HG02759 (cell line): ENCODE measurements at regions not wholly inside any gene's neighbourhood (a gene's known extent, or its start where the extent isn't known, plus 50 kb on each side); places are given as distances from the start of the nearest gene placed in this dataset.
A peak's percentile ranks its signal among the peaks of the same experiment; 100 is the strongest.

Experiments used
- ATAC-seq: cut with Tn5 transposase; IDR thresholded peaks from one replicate; pipeline ENCODE4 v1.9.1; 2021; ENCODE audit warnings: mild to moderate bottlenecking, moderate library complexity; ENCODE audit not compliant: unreplicated experiment

DNA sequence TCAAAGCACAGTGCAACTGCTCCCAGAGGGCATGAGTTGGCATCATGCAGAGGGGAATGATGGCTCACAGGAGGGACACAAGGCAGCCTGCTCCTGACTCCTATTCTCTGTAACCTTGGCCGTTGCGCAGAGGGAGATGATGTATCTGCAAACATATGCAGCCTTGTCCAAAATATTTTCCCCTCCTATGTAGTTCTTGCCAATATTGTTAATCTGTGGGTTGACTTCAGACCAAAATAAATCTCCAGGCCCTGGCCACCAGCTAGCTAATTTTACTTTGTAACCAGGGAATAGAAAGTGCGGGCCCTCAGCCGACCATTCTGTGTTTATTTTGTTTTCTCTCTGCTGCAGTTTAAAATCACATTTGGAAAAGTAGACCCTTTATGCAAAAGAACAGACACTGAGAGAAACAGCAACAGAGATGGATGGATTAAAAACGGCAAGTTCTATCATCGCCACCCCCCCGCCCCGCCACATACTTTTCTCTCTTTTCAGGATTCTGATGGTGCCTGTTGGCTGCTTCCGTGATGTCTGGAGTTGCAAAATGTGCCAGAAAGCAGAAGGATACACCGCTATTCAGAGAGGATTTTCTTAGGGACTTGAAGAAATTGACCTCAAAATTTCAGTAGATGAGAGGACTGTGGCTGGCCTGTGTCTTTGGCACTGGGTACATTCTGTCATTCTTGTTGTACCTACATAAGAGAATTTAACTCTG, 185.3 kb upstream of the BCOR start:
- ATAC-seq: no peak

DNA sequence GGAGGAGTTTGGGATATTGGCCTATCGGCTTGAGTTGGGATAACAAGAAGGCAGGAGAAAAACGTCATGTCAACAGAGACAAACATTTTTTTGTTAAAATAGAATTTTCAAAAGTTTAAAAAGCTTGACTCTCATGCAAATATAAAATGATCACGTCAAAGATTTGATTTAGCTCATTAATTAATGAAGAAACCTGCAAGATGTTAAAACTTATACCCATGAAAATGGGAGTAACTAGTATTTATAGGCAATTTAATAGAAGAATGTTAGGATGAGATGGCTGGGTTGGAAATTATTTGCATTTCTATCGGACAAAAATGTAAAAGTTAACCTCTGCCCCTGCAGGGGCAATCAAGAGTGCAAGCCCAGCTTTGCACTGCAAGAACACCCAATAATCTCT, 184.6 kb upstream of the BCOR start:
- ATAC-seq: no peak

DNA sequence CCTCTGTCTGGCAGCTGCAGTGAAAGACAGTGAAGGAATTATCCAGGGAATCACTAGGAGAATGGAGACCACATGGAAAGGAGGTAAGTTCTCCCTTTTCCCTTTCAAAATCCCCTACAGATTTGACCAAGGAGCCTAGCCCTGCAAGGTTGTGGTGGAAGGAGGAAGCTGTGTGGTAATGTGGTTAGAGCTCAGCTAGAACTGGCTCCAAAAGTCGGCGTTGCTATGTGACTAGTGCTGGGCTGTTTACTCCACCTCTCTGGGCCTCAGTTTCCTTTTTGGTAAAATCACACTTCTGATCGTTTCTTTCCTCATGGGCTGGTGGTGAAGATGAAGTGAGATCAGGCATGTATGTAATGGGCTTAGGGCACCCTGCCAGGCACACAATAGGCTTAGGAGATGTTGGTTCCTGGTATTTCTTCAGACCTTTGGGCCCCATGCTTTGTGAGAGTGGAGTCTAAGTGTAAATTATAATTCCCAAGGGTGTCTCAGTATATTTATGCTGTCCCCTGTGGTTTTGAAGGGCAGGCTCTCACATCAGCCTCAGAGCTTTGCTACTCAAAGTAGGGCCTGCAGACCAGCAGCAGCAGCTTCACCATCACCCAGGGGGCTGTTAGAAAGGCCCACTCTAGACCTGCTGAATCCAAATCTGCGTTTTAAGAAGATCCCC, 183.7 kb upstream of the BCOR start:
- no peak for ATAC-seq

DNA sequence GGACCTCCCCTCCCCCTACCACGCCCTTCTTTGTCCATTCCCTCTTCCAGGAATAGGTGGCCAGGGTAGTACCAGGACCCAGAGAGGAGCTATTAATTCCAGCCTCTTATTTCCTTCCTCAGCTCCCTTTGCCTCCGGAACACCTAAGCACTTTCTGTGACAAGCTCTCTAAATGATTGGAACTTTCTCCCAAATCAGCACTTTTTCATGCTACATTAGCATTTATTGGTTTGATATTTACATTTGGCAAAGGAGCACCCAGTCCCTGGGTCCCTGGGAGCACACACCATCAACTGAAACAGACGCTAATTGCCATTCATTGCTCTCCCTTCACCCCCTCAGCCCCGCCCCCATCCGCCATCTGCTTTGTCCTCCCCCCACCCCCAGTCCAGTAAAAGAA, 182.0 kb upstream of the BCOR start:
- ATAC-seq: no peak

DNA sequence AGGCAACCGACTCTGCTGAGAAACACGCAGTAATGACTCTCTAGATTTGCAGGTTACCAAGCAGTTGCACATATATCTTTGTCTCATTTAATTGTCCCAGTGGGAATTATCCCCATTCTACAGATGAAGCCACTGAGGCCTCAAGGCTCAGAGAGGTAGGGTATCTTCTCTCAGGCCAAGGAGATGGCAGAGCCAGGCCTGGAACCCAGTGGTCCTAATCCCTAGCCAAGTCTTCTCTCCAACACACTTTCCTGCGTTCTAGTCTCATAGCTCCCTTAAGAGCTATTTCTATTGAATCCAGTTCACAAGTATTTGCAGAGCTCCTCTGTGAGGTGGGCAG, 181.3 kb upstream of the BCOR start:
- ATAC-seq: no peak

DNA sequence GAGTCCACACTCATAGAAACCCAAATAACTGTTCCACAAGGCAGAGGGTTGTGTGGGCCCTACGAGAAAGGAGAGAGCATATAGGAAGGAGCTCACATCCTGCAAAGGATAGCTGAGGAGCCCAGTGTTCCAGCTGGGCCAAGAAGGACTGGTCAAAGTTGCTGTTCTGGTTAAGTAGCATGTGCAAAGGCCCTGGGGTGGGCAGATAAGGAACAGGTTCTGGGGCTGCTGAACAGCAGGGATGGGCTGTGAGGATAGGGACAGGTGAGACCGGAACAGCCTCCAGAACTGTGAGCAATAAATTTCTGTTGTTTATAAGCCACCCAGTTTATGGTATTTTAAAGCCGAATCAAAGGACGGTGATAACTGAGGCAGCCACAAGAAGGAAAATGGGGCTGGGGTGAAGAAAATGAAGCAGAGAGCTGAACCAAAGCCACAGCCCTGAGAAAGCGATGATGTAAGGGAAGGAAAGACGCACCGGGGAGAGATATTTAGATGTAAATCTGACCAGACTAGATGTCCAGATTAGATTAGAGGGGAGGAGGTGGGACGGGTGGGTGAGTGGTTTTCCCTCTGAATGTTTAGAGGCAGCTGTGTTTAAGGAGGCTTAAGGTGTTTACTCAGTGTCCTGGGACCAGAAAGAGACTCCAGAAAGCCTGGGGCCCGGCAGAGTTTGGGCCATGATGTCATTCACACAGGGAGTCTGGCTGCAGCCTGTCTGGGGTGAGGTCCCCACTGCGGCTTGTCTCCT, 180.8 kb upstream of the BCOR start:
- ATAC-seq: no peak

DNA sequence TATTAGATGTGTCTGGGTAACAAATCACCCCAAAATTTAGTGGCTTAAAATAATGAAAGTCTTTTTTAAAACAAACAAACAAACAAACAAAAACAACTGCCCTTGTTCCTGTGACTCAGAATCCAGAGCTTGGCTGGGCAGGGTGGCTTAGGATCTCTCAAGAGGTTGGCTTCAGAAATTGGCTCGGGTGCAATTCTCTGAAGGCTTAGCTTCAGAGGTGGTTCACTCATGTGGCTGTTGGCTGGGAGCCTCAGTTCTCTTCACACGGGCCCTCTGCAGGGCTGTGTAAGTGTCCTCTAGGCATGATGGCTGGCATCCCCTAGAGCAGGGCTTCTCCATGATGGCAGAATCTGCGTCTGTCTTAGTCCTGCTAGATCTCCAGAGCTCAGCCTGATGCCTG, 179.9 kb upstream of the BCOR start:
- ATAC-seq: no peak

DNA sequence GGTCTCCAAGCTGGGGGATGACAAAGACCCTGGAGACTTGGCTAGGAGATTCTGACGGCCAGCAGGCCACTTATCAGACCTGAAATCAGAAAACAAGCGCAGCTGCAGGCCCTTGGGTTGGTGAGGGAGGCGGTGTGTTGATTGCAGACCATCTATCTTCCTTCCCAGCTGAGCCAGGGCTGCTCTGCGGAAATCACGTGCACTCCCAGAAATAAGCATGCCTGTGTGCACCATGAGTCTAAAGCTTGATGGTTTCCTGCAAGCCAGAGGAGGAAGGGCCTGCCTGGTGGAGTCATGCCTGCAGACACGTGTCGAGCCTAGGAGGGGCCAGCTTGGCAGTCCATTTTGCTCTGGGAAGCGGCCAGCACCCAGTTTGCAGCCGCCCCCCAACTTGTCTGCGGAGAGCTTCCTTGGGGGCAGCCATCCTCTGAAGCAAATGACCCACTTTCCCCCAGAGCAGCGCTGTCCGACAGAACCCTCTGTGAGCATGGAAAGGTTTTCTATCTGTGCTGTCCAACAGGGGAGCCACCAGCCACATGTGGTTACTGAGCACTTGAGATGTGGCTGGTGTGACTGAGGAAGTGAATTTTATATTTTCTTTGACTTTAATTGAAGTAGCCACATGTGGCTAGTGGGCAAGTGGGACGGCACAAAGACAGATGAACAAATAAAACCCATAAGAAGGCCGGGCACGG, 175.7 kb upstream of the BCOR start:
- no peak for ATAC-seq

DNA sequence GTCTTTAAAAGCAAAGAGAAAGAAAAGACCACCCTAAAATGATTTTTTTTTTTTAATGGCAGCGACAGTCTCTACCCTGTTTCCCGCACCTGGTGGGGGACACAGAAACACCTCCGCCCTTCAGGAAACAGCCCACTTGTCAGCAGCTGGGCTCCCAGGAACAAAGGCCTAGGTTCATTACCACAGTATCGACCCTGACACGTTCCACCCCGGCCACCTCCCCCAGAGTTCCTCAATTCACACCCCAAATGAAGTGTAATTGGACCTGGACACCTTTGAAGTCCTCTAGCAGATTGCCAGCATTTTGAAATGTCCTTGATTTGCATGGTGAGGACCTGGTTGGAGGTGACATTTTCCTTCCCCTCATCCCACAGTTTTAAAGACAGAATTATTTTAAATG, 175.0 kb upstream of the BCOR start:
- no peak for ATAC-seq

DNA sequence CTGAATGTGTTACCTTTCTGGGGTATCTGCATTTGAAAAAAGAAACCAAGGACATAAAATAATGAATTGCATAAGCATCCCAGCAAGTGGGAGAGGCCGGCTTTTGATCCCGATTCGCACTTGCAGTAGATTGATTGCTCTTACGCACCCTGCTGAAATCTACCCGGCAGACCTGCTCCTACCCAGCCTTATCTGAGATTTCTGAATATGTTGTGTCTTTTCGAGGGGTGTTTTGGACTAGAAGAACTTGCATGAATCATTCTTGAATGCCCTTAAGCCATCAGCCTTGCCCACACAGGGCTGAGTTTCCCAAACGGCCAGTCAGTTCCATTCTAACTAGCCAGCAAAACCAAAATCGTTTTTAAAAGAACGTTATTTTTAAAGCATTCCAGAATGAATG, 174.4 kb upstream of the BCOR start:
- no peak for ATAC-seq

DNA sequence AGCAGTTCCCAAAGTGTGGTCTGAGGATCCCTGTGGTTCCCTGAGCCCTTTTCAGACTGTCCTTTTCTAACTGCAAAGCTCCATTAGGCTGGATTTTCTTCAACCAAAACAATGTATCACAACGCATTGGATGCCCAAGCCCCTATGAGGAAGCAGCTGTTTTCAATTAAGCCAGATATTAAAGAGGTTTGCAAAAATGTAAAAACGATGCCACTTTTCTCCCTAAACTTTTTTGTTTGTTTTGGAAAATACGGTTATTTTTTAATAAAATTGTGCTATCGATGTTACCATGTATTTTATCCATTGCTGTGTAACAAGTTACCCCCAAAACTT, 170.4 kb upstream of the BCOR start:
- ATAC-seq: no peak

DNA sequence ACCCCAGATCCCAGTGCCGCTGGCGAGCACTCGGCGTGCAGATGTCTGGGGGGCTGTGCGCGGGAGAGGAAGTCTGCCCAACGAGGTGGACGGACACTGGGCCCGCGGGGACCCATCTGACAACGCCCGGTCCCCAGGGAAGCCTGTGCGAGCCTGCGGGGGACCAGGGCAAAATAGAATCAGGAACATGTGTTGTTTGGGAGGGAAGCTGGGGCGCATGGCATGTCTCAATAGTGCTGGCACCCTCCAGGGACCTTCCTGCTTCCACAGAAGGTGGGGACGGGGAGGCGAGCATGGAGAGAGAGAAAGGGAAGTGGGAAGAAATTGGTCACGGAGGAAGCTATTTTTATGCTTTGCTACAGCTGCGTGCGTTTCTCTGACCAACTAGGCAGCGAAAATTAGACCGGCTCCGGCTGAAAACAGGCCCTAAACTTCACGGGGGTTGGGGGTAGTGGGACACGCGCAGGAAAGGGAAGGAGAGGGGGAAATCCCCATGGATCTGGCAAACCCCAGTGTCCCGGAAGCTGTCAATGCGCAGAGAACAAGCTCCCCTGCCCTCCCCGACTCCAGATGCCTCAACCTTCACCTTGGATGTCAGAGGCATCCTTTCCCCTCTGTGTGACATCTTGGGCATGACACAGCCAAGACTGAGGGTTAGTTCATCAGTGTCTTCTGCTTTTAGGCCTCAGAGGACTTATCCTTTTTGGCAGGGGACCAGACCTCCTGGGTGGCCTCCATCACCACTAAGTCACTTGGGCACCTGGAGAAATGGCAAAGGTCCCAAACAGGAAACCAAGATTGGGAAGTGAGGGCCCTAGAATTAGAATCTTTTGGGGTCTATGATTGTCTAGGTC, 169.8 kb upstream of the BCOR start:
- peak; percentile 33 for ATAC-seq

DNA sequence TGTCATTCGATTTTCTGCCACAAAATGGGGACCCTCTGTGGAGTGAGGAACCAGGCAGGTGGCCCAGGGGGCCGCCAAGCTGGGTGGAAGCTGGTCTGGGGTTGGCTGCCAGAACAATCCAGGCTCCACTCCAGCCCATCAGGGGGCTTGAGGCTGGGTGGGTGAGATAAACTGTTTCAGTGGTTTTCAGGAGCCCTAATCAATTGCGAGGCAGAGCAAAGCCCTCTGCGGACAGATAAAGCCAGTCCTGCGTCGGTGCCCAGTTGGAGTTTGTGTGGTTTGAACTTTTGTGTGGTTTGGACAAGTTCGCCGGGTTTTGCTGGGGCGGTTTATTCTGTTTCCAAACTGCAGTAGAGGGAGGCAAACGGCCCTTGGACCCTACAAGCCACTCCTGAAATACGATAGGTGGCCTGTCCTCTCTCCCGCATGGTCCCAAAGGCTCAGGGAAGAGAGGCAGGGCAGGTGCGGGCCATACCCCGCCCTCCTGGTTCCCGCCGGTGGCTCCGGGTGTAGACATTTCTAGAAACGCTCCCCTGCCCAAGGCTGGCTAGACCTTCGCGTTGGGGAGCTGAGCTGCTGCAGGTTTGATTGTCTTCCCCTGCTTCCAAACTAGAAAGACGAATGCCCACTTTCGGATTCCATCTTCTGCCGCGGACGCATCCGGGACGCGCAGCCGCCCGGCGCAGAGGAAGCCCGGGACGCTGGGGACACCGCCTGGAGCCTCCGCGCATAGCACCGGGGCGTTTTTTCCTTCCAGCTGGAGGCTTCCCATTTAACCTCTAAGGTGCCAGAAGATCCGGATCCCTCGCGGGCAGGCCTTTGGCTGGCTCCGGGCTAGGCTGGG, 169.0 kb upstream of the BCOR start:
- ATAC-seq: peak; percentile 58

DNA sequence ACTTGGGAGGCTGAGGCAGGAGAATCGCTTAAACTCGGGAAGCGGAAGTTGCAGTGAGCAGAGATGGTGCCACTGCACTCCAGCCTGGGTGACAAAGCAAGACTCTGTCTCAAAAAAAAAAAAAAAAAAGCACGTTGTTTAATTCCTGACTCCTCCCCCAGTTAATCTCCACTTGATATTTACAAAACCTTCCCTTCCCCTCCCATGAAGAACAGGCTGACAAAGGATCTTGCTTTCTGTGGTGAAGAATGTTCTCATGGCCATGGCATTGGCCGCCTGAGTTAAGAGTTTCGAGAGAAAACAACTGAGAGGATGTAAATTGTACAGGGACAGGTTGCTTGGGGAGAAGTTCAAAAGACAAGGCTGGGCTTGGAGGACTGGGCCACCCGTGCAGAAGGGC, 168.2 kb upstream of the BCOR start:
- ATAC-seq: no peak

DNA sequence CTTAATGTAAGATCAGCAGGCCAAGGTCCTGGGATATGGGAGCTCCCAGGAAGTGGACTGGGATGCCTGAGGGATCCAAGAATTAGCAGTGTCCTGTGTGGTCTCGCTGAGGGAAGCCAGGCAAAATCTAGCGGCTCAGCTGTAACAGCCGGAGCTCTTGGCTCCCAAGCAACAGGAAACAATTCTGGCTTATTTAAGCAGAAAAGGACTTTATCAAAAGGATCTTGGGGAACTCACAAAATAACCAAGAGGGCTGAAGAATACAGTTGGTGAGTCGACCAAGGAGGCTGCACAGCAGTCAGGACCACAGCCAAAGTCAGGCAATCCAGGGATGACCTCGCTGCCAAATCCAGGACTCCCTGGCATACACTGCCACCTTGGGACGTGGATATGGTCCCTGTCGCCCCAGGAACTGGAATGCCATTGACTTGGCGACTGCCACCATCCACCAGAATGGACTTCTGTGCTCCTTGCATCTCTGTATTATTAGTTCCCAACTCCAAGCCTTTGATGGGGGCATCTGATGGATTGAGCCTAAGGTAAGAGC, 165.3 kb upstream of the BCOR start:
- ATAC-seq: no peak

DNA sequence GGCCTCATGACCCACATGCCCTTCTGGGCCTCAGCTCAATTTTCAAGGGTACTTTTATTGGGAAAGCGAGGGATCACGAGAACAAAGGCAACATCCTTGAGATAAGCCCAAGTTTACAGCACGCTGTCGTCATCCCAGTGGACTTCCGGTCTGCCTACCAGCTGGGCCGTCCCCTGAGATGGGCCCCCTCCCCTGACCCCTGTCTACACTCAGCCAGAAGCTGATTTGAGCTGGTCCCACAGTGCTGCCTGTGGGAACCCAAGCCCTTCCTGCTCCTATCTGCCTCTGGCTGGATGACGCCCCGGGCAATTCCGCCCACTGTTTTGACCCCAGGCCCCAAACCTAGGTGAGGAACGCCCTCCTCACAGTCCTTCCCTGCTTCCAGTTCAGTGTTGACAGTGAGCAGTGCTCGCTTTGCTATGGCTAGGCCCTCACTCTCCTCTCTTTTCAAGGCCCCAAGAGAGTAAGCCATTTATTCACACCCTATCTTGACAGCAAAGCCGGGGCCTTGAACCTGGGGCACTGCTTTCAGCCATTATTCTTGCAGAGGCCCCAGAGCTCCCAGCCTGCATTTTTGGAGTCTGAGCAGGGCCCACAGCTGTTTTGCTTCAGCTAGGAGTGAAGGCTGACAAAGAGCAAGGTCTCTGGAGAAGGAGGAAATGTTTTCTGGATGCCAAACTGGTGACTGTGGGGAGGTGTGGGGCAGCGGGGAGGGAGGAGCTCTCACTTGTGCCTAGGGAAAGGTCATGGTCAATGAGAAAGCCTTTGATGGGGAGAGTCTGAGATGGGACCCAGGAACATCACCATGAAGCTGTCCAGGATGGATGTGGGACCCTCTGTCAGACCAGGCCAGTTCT, 164.6 kb upstream of the BCOR start:
- ATAC-seq: no peak

DNA sequence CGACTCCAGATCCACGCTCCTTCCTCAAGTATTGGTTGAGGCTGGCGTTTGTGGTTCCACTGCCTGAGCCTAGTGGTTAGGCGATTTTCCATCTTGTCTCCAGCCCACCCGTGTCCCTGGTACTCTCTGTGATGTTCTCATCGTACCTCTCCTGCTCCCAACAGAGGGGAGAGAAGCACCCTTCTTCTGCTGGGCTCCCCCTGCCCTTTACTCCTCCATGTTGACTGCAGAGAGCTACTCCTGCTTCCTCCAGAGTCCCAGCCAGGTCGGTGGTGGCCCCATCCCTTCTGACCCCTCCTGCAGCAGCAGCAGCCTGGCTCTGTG, 164.0 kb upstream of the BCOR start:
- ATAC-seq: no peak

DNA sequence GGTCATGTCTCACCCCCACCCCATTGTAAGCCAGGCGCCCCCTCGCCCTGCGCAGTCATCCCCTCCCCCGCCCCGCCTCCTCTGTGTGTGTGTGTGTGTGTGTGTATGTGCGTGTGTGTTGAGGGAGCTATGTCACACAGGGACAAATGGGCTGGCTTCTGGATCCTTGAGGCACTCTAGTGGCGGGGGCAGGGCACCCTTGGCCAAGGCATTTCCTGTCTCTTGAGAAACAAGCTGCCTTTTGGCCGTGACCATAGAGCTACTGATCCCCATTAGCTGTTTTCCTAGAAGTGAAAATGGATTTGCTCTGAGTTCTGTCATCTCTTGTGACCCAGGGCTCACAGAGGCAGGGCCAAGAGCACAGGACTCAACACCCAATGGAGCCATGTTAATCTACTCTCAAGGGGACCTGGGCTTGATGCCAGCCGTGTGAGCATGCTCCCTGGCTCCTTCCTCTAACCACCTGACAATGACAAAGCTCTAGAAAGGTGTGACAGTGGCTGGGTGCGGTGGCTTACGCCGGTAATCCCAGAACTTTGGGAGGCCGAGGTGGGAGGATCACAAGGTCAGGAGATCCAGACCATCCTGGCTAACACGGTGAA, 162.5 kb upstream of the BCOR start:
- ATAC-seq: no peak

DNA sequence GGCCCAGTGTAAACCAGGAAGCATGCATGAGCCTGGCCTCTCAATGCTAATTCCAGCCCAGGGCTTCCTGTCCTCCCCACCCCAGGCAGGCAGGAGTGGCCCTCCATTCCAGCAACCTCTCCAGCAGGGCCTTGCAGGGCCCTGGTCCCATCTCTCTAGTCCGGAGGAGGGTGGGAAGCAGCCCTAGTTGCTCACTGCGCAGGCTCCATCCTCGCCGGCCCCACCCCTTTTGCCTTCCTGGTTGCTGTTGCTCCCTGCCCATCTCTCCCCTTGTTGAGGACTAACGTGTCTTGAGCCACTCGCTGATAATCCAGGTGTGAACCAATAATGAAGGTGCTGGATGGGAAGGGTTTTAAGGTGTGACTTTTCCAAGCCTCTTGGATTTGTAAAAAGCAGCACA, 161.2 kb upstream of the BCOR start:
- ATAC-seq: no peak
